Stimulated activated CD8-positive, alpha-beta memory T cell treated with anti-CD3 and anti-CD28 coated beads, Interleukin-12 subunit alpha, Interleukin-12 subunit beta, amount 100 ng/mL, for 1 hour (primary cell): ENCODE measurements at regions not wholly inside any gene's neighbourhood (a gene's known extent, or its start where the extent isn't known, plus 50 kb on each side); places are given as distances from the start of the nearest gene placed in this dataset.
"Not testable (repeated sequence)": the region's sequence is repeated elsewhere in the genome, so short reads cannot be mapped to it uniquely, and the experiment has no call there.

Experiments used
- DNase-seq: peaks from one replicate; pipeline ENCODE4 v3.0.0-alpha.2; 2020; ENCODE audit warnings: low read depth

DNA sequence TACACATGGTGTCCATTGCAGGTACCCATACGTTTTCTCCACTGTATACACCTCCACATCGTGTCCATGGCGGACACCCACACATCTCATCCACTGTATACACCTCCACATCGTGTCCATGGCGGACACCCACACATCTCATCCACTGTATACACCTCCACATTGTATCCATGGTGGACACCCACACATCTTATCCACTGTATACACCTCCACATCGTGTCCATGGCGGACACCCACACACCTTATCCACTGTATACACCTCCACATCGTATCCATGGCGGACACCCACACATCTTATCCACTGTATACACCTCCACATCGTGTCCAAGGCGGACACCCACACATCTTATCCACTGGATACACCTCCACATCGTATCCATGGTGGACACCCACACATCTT is 50.4 kb upstream of the TTC34 start:
- not testable (repeated sequence) for DNase-seq

DNA sequence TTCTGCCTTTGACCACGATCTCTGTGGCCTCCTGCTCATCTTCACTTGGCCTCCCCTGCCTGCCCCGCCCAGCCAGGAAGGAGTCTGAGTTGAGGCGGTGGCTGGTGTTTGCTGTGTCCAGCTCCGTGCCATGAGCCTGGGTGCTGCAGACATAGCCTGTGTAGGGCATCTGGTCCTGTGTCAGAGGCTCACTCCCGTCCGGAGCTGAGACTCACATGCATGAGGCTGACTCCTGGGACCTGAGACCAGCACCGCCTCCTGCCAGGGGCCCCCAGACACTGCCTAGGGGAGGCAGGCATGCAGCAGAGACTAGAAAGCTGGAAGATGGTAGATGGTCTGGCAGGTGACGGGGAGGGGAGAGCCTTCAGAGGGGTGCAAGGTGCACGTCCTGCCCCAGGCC is 52.2 kb upstream of the TTC34 start:
- DNase-seq, result no peak

- DNase-seq, result no peak
Observed at GRCh38 chr1:2854151-2854550, 52.7 kb upstream of the TTC34 start.

DNA sequence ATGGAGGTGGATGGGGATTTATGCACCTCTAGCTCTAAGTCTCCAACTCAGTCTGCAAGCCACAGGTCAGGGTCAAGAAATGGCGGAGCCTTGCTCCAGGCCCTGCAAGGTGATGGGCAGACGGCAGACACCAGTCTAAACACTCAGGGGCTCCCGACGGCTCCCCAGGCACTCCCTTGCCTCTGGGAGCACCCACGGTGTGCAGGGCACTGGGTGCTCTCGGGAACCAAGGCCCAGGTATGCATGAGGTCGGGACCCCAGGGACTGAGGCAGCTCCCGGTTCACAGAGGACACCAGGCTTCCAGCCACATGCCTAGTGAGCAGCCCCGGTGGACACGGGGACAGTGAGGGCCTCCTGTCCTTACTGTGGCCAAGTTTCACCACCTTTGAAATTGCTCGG is 53.1 kb upstream of the TTC34 start:
- DNase-seq, result no peak

DNA sequence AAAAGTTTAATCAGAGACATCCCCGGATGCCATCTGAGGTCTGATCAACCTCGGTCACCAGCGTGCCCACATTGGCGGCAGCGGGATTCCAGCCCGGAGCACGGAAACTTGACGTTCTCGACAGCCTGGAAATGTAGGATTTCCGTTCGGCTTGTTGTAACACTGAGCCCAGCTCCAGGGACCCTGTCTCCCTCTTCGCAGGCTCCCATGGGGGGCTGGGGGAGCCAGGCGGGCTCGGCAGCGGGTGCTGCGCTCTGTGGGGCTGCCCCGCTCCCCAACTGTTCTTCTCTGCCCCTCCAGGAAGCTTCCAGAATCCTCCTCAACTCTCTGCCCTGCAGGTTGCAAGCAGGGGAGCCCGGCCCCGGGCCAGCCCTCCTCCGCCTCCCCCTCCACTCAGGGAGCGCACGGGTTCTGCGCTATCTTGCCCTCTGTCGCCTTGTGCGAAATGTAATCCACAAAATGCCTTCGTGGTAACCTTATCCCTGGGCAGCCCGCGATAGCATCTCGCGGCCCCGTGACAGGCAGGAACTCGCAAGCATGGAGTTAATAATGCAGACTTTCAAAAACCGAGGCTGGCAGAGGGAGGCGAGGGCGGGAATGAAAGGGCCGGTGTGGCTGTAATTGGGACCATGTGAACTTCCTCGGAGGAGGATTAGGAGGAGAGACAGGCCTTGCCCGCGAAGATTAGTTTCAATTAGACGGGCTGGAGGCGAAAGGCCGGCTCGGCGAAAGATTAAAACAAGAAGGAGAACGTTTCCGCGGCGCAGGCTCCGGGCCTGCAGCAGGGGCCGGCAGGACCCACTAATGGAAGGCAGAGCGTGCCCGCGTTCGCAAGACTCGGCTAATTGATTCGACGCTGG is 53.9 kb upstream of the TTC34 start:
- no peak for DNase-seq

GRCh38 chr1:2856066-2856390 is 54.5 kb upstream of the TTC34 start:
- no peak for DNase-seq

GRCh38 chr1:2856676-2857375 is 55.3 kb upstream of the TTC34 start:
- no peak for DNase-seq

DNA sequence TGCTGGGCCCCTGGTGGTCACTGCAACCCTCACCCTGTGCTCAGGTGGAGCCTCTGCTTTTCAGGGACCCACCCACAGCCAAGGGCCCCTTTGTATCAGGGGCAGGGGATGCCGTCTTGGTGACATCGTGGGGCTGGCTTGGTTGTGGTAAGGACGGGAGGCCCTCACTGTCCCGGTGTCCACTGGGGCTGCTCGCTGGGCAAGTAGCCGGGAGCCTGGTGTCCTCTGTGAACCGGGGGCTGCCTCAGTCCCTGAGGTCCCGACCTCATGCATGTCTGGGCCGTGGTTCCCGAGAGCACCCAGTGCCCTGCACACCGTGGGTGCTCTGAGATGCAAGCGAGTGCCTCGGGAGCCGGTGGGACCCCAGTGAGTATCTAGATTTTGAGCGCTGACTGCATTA is 56.0 kb upstream of the TTC34 start:
- no peak for DNase-seq

GRCh38 chr1:2858676-2859075 is 57.2 kb upstream of the TTC34 start:
- DNase-seq, result no peak

DNA sequence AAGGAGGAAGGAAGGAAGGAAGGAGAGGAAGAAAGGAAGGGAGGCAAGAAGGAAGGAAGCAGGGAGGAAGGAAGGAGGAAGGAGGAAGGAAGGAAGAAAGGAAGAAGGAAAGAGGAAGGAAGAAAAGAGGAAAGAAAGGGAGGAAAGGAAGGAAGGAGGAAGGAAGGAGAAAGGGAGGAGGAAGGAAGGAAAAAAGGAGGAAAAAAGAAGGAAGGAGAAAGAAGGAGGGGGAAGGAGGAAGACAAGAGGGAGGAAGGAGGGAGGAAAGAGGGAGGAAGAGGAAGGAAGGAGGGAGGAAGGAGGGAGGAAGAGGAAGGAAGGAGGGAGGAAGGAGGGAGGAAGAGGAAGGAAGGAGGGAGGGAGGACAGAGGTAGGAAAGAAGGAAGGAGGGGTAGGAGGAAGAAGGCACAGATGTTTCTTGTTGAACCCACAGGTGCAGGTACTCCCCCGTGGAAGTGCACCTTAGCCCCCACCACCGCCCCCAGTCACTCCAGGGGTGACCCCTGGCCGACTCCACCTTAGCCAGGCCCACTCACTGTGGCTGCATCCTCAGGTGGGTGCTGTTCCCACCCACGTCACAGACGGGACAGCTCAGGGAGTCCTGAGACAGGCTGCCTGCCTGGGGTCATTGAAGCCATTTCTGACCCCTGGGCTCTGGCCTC is 57.9 kb upstream of the TTC34 start:
- DNase-seq, result no peak

- no peak for DNase-seq
Observed at GRCh38 chr1:2859881-2860430, 58.5 kb upstream of the TTC34 start.

- no peak for DNase-seq
Observed at GRCh38 chr1:2860476-2861142, 59.1 kb upstream of the TTC34 start.

DNA sequence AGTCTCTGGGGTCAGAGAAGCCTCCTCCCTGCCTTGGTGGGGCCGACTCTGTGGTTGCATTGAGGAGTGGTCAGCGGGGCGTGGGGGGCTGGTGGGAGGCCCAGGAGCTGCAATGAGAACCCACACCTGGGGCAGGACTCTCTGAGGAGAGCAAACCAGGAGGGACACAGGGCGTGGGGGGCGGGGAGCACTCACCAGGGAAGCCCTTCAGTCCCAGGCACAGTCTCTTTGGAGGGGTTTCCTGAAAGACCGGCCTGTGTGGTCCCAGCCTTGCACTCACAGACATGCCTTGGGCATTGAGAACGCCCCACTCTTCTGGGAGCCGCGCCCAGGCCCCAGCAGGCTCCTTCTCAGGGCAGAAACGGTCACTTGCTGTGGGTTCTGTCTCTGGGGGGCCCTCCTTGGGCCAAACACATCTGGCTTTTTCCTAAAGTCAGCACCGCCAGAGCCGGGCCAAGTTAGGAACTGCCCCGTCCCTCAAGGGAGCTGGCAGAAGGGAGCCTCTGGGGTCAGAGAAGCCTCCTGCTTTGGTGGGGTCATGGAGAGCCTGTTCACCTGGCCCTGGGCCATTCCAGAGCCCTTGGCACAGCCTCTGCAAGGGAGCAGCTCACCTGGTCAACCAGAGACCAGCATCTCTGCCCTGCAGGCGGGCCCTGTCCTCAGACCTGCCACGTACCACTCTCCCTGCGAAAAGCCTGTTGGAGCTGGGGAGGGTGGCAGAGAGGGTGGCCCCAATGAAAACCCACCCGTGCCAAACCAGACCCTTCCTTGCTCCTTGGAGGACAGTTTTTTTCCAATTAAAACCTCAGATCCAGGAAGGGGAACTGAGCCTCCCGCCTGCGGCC is 59.9 kb upstream of the TTC34 start:
- no peak for DNase-seq

DNA sequence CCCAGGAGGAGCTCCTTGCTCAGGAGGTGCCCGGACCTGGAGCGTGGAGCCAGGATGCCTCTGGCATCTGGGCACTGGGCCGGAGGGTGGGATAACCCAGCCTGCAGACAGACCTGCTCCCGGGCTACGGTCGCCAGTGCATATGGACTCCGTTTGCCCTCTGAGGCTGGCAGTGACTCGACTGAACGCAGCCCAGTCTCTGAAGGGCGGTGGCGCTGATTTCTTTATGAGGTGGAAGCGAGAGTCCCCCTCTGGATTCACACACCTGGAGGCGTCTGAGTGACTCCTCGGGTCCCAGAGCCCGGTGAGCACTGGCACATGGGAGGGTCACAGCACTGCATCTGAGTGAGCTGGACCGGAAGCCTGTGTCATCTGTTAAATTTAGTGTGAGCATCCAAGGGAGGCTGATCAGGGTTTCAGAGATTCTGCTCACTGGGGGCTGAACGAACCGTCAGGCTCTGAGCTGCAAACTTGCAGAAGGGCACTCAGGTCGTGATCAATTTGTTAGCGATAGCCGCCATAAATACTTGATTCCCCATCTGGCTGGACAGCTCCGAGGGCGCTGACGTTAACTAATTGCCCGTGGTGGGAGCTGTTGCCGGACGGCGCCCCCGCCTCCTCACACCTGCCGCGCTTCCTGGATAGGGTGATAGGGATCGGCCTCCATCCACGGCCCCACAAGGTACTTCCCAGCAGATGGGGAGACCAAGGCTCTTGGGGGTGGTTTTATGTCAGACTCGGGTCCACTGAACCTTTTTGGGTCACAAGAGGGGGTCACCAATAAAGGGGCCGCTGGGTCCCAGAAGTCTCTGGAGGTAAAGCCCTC is 60.7 kb upstream of the TTC34 start:
- no peak for DNase-seq

DNA sequence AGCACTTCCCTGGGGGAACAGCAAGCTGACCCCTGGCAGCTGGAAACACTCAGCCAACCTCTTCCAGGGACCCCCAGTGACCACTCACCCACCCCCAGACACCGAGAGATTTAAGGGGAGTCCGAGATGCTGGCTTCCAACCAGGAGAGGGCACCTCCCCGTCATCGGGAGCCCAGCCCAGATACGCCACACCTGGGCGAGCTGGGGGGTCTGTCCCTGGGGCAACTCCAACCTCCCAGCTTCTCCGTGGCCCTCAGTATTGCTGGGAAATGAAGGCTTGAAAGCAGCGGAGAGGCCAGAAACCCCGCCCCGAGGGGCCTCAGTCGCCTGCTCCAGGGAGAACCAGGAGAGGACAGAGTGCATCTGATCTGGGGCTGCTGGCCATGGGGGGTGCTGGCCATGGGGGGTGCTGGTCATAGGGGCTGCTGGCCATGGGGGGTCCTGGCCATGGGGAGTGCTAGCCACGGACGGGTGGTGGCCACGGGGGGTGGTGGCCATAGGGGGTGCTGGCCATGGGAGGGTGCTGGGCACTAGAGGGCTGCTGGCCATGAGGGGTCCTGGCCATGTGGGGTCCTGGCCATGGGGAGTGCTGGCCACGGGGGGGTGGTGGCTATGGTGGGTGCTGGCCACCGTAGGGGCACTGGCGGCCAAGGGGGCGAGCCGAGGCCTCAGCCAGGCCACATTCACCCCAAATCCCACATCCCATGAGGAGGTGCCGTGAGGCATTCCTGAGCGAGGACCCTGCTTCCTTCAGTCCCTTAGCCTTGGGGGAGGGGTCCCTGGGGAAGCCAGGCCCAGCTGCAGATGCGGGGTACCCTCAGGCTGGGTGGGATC is 61.5 kb upstream of the TTC34 start:
- DNase-seq, result no peak

GRCh38 chr1:2863648-2863963 is 62.1 kb upstream of the TTC34 start:
- DNase-seq, result no peak

GRCh38 chr1:2864203-2864905 is 62.9 kb upstream of the TTC34 start:
- DNase-seq, result no peak

DNA sequence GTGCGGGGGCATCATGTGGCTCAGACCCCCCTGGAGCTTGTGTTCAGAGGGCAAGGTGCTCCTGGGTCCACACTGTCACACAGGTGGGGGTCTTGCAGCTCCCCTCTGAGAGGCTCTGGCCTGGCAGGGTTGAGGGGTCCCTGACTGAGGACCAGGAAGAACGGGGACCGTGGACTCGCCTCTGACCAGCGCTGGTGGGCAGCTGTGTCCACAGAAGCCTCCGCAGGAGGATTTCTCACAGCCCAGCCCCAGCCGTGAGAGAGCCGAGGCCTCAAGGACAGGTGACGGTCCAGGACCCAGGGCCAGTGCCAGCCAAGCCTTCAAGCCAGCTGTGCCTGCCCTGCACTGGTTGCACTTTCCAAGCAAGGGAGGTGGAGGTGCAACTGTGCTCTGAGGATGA is 63.5 kb upstream of the TTC34 start:
- no peak for DNase-seq
